ENCODE measurements at regions not wholly inside any gene's neighbourhood (a gene's known extent, or its start where the extent isn't known, plus 50 kb on each side); places are given as distances from the start of the nearest gene placed in this dataset.

- FAIRE-seq (no peak), DNase-seq (ENCODE audit: insufficient read length, low spot score) (no peak)
- TF ChIP-seq CTCF (IDR thresholded peaks at IDR 0.05; ENCODE audit: insufficient read depth, missing control alignments): no peak
Measured at GRCh38 chr5:3163626-3164025, 412.1 kb upstream of the IRX2 start.

GRCh38 chr5:3161672-3162071 is 410.2 kb upstream of the IRX2 start:
- TF ChIP-seq CTCF (IDR thresholded peaks at IDR 0.05; ENCODE audit: insufficient read depth, missing control alignments): no peak
- FAIRE-seq (no peak), DNase-seq (ENCODE audit: insufficient read length, low spot score) (no peak)

- DNase-seq (ENCODE audit: insufficient read length, low spot score) (no peak), FAIRE-seq (no peak)
- TF ChIP-seq CTCF (IDR thresholded peaks at IDR 0.05; ENCODE audit: insufficient read depth, missing control alignments): no peak
Measured at GRCh38 chr5:3157214-3157613, 405.7 kb upstream of the IRX2 start.

GRCh38 chr5:3155717-3156116 is 404.2 kb upstream of the IRX2 start:
- no peak for FAIRE-seq
- DNase-seq (ENCODE audit: insufficient read length, low spot score): no peak
- TF ChIP-seq CTCF (IDR thresholded peaks at IDR 0.05; ENCODE audit: insufficient read depth, missing control alignments): no peak

- FAIRE-seq: no peak
- no peak for DNase-seq (ENCODE audit: insufficient read length, low spot score)
- no peak for TF ChIP-seq CTCF (IDR thresholded peaks at IDR 0.05; ENCODE audit: insufficient read depth, missing control alignments)
Measured at GRCh38 chr5:3155046-3155445, 403.6 kb upstream of the IRX2 start.

GRCh38 chr5:3153906-3154305 is 402.4 kb upstream of the IRX2 start:
- FAIRE-seq (no peak), DNase-seq (ENCODE audit: insufficient read length, low spot score) (no peak)
- no peak for TF ChIP-seq CTCF (IDR thresholded peaks at IDR 0.05; ENCODE audit: insufficient read depth, missing control alignments)

GRCh38 chr5:3153226-3153858 is 401.9 kb upstream of the IRX2 start:
- FAIRE-seq (no peak), DNase-seq (ENCODE audit: insufficient read length, low spot score) (no peak)
- no peak for TF ChIP-seq CTCF (IDR thresholded peaks at IDR 0.05; ENCODE audit: insufficient read depth, missing control alignments)
